ENCODE measurements at regions not wholly inside any gene's neighbourhood (a gene's known extent, or its start where the extent isn't known, plus 50 kb on each side); places are given as distances from the start of the nearest gene placed in this dataset.

DNA sequence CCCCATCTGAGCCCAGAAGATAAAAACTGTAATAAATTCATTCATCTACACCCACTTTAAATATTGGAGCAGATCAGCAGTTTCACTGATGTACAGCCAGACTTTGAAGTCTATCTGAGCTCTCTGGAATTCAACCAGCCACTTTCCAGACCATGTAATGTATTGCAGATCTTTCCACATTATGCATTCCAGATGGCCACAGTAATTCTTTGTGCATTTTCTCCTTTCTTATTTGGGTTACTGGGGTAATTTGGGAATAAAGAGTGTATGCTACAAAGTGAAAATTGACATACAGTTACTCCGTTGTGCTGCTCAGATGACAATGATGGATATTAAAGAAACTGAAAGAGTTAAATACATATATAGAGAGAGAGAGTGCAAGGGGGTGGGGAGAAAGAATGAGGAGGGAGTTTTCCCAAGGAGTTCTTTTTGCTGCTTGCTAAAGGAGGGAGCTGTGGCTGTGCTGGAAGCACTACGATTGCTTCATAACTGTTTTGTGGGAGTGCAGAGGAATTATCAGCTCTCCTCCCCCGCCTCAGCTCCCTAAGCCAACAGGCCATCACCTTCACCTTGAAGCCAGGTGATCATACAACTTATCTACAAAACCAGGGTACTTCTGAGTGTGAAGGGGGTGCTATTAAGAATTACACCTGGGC, 152.8 kb downstream of the GAS1 start:
- no peak for DNase-seq (ENCODE audit: low spot score)
- Histone ChIP-seq H3K4me3 (no peak overlapping the region), H3K4me1 (ENCODE audit: control insufficient read depth in 1 of 2, low read depth in 2 of 2) (peaks cover 6 to 34% of the 10 kb centered on the region in 2 donors), H3K27ac (no peak overlapping the region), H3K36me3 (no peaks in the 10 kb centered on the region), H3K27me3 (replicated peaks; ENCODE audit: insufficient read depth) (no peaks in the 10 kb centered on the region), H3K9me3 (no peaks in the 10 kb centered on the region)
- TF ChIP-seq, protein P1, sequence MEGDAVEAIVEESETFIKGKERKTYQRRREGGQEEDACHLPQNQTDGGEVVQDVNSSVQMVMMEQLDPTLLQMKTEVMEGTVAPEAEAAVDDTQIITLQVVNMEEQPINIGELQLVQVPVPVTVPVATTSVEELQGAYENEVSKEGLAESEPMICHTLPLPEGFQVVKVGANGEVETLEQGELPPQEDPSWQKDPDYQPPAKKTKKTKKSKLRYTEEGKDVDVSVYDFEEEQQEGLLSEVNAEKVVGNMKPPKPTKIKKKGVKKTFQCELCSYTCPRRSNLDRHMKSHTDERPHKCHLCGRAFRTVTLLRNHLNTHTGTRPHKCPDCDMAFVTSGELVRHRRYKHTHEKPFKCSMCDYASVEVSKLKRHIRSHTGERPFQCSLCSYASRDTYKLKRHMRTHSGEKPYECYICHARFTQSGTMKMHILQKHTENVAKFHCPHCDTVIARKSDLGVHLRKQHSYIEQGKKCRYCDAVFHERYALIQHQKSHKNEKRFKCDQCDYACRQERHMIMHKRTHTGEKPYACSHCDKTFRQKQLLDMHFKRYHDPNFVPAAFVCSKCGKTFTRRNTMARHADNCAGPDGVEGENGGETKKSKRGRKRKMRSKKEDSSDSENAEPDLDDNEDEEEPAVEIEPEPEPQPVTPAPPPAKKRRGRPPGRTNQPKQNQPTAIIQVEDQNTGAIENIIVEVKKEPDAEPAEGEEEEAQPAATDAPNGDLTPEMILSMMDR (IDR thresholded peaks at IDR 0.05), result no peak
- ATAC-seq (ENCODE audit: insufficient number of reproducible peaks, low FRiP score, low read depth), result no peak

DNA sequence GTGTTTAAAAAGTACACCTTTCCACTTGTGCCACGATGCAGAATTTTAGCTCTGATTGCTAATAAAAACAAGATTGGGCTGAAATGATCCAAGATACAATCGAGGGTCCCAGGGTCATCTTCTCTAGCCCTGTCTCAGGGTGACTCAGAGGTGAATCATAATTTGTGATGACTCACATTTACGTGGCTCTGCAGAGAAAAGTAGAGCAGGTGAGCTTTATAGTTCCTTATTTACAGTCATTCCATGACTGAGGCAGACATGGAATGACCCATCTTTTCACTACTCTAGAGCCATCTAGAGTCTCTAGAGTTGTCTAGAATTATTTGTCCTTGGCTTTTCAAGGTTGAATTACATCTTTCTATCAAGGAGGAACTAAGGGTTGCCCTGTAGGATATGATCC, 155.2 kb downstream of the GAS1 start:
- no peak for ATAC-seq (ENCODE audit: insufficient number of reproducible peaks, low FRiP score, low read depth)
- TF ChIP-seq, protein P1 (IDR thresholded peaks at IDR 0.05), result no peak
- H3K9me3 ChIP-seq, result no peaks in the 10 kb centered on the region
- peaks cover 6 to 27% of the 10 kb centered on the region in 2 donors for H3K4me1 ChIP-seq (ENCODE audit: control insufficient read depth in 1 of 2, low read depth in 2 of 2)
- no peaks in the 10 kb centered on the region for H3K36me3 ChIP-seq
- DNase-seq (ENCODE audit: low spot score), result no peak
- H3K27me3 ChIP-seq (replicated peaks; ENCODE audit: insufficient read depth), result no peaks in the 10 kb centered on the region
- H3K4me3 ChIP-seq, result no peak overlapping the region
- no peak overlapping the region for H3K27ac ChIP-seq

DNA sequence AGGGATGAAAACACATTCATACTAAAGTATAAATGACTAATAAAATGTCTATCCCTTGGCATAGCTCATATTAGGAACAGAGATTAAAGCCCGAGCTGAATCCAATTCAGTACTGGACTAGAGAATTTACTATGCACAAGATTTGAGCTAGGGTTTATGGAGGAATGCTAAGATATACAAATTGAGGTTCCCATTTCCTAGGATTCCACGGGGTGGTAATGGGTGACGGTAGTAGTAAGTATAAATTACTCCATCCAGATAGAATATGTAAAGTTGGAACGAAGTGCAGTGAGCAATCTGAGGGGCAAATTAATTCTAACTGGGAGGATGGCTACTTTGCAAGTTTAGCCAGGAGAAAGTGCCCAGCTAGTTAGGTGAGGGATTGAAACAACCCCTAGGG, 156.5 kb downstream of the GAS1 start:
- TF ChIP-seq, protein P1 (IDR thresholded peaks at IDR 0.05), result no peak
- H3K27ac ChIP-seq, result no peak overlapping the region
- no peak for DNase-seq (ENCODE audit: low spot score)

DNA sequence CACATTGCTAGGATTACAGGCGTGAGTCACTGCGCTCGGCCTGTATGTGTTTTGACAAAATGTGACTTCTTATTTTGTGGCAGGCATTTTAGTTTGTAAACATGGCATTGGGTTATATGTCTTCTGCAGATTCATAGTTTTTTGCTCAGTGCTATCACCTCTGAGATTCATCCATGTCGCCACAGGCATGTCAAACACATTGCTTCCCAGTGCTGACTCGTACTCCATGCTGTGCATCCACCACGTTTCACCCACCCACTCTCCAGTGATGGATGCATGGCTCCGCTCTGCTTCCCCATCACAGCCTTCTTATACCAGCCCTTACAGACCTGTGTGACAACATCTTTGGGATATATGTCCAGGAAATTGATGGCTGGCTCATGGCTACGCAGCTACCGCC, 158.8 kb downstream of the GAS1 start:
- H3K27ac ChIP-seq, result no peak overlapping the region
- ATAC-seq (ENCODE audit: insufficient number of reproducible peaks, low FRiP score, low read depth), result no peak
- H3K36me3 ChIP-seq, result no peaks in the 10 kb centered on the region
- no peaks in the 10 kb centered on the region for H3K27me3 ChIP-seq (replicated peaks; ENCODE audit: insufficient read depth)
- H3K9me3 ChIP-seq, result no peaks in the 10 kb centered on the region
- H3K4me3 ChIP-seq, result no peak overlapping the region
- TF ChIP-seq, protein P1 (IDR thresholded peaks at IDR 0.05), result no peak
- H3K4me1 ChIP-seq (ENCODE audit: control insufficient read depth in 1 of 2, low read depth in 2 of 2), result no peaks in the 10 kb centered on the region
- no peak for DNase-seq (ENCODE audit: low spot score)

More for the DNA sequence above, 156.5 kb downstream of the GAS1 start:
- H3K9me3 ChIP-seq, result no peaks in the 10 kb centered on the region
- H3K36me3 ChIP-seq, result no peaks in the 10 kb centered on the region
- H3K4me3 ChIP-seq, result no peak overlapping the region
- no peak for ATAC-seq (ENCODE audit: insufficient number of reproducible peaks, low FRiP score, low read depth)
- H3K27me3 ChIP-seq (replicated peaks; ENCODE audit: insufficient read depth), result no peaks in the 10 kb centered on the region
- peaks cover 4 to 13% of the 10 kb centered on the region in 2 donors for H3K4me1 ChIP-seq (ENCODE audit: control insufficient read depth in 1 of 2, low read depth in 2 of 2)

DNA sequence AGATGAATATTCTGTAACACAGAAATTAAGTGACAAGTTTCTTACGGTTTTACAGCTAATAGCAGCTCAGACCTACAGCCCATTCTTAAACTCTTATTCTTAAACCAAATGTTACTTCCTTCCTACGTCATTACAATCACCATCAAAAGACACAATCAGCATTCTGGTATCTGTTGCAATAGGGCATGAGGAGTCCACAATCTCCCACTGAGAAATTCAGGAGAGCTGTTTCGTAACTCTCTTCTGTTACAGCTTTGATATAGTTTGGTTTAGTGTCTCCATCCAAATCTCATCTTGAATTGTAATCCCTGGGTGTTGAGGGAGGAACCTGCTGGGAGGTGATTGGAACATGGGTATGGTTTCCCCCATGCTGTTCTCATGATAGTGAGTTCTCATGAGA, 163.4 kb downstream of the GAS1 start:
- DNase-seq (ENCODE audit: low spot score), result no peak
- ATAC-seq (ENCODE audit: insufficient number of reproducible peaks, low FRiP score, low read depth), result no peak
- Histone ChIP-seq H3K4me3 (no peak overlapping the region), H3K9me3 (no peaks in the 10 kb centered on the region), H3K36me3 (no peaks in the 10 kb centered on the region), H3K27ac (no peak overlapping the region), H3K4me1 (ENCODE audit: control insufficient read depth in 1 of 2, low read depth in 2 of 2) (no peaks in the 10 kb centered on the region), H3K27me3 (replicated peaks; ENCODE audit: insufficient read depth) (no peaks in the 10 kb centered on the region)
- TF ChIP-seq, protein P1 (IDR thresholded peaks at IDR 0.05), result no peak

All from thoracic aorta (tissue), 2 donors.